GM23338 (cell line): ENCODE measurements at regions not wholly inside any gene's neighbourhood (a gene's known extent, or its start where the extent isn't known, plus 50 kb on each side); places are given as distances from the start of the nearest gene placed in this dataset.

ENCODE experiments used
- TF ChIP-seq, protein P1 (sequence below), 2 experiments: fragments of 200-600 bp in 1 of 2; sonication (generic) in 1 of 2; conservative IDR thresholded peaks; 2 replicates each; pipeline versions ENCODE4 v1.5.1 to v1.6.1; 2016 to 2017; ENCODE audit warnings: antibody characterized with exemption in 2 of 2, low read depth in 2 of 2, mild to moderate bottlenecking in 2 of 2, moderate library complexity in 1 of 2
- TF ChIP-seq, protein P2 (sequence below): fragments of 250-450 bp; sonication (Bioruptor Pico); IDR thresholded peaks from 2 replicates; pipeline ENCODE4 v1.5.0; 2020; ENCODE audit warnings: mild to moderate bottlenecking, moderate library complexity

DNA sequence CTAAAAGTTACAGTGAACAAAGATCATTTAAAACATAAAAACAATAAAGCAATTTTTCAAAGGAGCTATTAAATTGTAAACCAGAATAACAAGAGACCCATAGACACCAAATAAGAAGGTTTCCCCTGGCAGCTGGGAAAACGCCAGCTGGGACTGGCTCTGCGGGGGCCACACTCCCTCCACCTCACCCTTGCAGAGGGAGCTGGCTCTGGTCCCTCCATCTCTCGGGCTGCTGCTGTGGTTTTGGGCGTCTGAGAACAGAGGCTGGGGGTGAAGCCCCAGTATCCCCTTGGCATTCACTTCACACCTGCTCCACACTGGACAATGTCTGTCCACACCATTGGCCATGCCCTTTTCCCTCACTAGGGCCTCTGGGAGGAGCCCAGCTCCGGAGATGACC, 62.1 kb upstream of the OTOS start:
- TF ChIP-seq, protein P1, sequence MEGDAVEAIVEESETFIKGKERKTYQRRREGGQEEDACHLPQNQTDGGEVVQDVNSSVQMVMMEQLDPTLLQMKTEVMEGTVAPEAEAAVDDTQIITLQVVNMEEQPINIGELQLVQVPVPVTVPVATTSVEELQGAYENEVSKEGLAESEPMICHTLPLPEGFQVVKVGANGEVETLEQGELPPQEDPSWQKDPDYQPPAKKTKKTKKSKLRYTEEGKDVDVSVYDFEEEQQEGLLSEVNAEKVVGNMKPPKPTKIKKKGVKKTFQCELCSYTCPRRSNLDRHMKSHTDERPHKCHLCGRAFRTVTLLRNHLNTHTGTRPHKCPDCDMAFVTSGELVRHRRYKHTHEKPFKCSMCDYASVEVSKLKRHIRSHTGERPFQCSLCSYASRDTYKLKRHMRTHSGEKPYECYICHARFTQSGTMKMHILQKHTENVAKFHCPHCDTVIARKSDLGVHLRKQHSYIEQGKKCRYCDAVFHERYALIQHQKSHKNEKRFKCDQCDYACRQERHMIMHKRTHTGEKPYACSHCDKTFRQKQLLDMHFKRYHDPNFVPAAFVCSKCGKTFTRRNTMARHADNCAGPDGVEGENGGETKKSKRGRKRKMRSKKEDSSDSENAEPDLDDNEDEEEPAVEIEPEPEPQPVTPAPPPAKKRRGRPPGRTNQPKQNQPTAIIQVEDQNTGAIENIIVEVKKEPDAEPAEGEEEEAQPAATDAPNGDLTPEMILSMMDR (conservative IDR thresholded peaks at IDR 0.05; ENCODE audit: low read depth in 2 of 2), result no peak
- TF ChIP-seq, protein P2, sequence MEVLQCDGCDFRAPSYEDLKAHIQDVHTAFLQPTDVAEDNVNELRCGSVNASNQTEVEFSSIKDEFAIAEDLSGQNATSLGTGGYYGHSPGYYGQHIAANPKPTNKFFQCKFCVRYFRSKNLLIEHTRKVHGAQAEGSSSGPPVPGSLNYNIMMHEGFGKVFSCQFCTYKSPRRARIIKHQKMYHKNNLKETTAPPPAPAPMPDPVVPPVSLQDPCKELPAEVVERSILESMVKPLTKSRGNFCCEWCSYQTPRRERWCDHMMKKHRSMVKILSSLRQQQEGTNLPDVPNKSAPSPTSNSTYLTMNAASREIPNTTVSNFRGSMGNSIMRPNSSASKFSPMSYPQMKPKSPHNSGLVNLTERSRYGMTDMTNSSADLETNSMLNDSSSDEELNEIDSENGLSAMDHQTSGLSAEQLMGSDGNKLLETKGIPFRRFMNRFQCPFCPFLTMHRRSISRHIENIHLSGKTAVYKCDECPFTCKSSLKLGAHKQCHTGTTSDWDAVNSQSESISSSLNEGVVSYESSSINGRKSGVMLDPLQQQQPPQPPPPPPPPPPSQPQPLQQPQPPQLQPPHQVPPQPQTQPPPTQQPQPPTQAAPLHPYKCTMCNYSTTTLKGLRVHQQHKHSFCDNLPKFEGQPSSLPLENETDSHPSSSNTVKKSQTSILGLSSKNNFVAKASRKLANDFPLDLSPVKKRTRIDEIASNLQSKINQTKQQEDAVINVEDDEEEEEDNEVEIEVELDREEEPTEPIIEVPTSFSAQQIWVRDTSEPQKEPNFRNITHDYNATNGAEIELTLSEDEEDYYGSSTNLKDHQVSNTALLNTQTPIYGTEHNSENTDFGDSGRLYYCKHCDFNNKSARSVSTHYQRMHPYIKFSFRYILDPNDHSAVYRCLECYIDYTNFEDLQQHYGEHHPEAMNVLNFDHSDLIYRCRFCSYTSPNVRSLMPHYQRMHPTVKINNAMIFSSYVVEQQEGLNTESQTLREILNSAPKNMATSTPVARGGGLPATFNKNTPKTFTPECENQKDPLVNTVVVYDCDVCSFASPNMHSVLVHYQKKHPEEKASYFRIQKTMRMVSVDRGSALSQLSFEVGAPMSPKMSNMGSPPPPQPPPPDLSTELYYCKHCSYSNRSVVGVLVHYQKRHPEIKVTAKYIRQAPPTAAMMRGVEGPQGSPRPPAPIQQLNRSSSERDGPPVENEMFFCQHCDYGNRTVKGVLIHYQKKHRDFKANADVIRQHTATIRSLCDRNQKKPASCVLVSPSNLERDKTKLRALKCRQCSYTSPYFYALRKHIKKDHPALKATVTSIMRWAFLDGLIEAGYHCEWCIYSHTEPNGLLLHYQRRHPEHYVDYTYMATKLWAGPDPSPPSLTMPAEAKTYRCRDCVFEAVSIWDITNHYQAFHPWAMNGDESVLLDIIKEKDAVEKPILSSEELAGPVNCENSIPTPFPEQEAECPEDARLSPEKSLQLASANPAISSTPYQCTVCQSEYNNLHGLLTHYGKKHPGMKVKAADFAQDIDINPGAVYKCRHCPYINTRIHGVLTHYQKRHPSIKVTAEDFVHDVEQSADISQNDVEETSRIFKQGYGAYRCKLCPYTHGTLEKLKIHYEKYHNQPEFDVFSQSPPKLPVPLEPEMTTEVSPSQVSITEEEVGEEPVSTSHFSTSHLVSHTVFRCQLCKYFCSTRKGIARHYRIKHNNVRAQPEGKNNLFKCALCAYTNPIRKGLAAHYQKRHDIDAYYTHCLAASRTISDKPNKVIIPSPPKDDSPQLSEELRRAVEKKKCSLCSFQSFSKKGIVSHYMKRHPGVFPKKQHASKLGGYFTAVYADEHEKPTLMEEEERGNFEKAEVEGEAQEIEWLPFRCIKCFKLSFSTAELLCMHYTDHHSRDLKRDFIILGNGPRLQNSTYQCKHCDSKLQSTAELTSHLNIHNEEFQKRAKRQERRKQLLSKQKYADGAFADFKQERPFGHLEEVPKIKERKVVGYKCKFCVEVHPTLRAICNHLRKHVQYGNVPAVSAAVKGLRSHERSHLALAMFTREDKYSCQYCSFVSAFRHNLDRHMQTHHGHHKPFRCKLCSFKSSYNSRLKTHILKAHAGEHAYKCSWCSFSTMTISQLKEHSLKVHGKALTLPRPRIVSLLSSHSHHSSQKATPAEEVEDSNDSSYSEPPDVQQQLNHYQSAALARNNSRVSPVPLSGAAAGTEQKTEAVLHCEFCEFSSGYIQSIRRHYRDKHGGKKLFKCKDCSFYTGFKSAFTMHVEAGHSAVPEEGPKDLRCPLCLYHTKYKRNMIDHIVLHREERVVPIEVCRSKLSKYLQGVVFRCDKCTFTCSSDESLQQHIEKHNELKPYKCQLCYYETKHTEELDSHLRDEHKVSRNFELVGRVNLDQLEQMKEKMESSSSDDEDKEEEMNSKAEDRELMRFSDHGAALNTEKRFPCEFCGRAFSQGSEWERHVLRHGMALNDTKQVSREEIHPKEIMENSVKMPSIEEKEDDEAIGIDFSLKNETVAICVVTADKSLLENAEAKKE (CRISPR knock-in tag), result no peak
